H9 (cell line): ENCODE measurements at regions not wholly inside any gene's neighbourhood (a gene's known extent, or its start where the extent isn't known, plus 50 kb on each side); places are given as distances from the start of the nearest gene placed in this dataset.

Source experiments
- DNase-seq: peaks from one replicate; pipeline ENCODE4 v3.0.0-alpha.2; 2017
- H2AFZ ChIP-seq: one replicate; pipeline ENCODE4 v1.6.1; 2013; ENCODE audit warnings: mild to moderate bottlenecking, low read length, control low read depth, moderate library complexity
- H2AK5ac ChIP-seq: 2 replicates; pipeline ENCODE4 v1.6.1; 2013; ENCODE audit warnings: low read length, control low read depth, mixed read lengths; ENCODE audit not compliant: insufficient read length
- H2BK120ac ChIP-seq: one replicate; pipeline ENCODE4 v1.6.1; 2013; ENCODE audit warnings: low read depth, mild to moderate bottlenecking, low read length, control low read depth, inconsistent platforms; ENCODE audit not compliant: poor library complexity, severe bottlenecking
- H2BK12ac ChIP-seq: 2 replicates; pipeline ENCODE4 v1.6.1; 2013; ENCODE audit warnings: low read length, control low read depth, mixed read lengths, low read depth; ENCODE audit not compliant: insufficient read length
- H2BK15ac ChIP-seq: 2 replicates; pipeline ENCODE4 v1.6.1; 2013; ENCODE audit warnings: low read depth, low read length, control low read depth
- H2BK20ac ChIP-seq: one replicate; pipeline ENCODE4 v1.6.1; 2013; ENCODE audit warnings: low read depth, mild to moderate bottlenecking, low read length, control low read depth, inconsistent platforms; ENCODE audit not compliant: poor library complexity, severe bottlenecking
- H2BK5ac ChIP-seq: 2 replicates; pipeline ENCODE4 v1.6.1; 2013; ENCODE audit warnings: low read length, control low read depth, mixed read lengths; ENCODE audit not compliant: insufficient read length
- H3K14ac ChIP-seq: 2 replicates; pipeline ENCODE4 v1.6.1; 2013; ENCODE audit warnings: low read length, control low read depth; ENCODE audit not compliant: insufficient read depth
- H3K18ac ChIP-seq: 2 replicates; pipeline ENCODE4 v1.6.1; 2013; ENCODE audit warnings: low read depth, mild to moderate bottlenecking, mixed read lengths, low read length, control low read depth; ENCODE audit not compliant: insufficient read length
- H3K23ac ChIP-seq: 2 replicates; pipeline ENCODE4 v1.6.1; 2013; ENCODE audit warnings: low read length, control low read depth, mixed read lengths, low read depth; ENCODE audit not compliant: insufficient read length
- H3K23me2 ChIP-seq: 2 replicates; pipeline ENCODE4 v1.6.1; 2013; ENCODE audit warnings: low read depth, mild to moderate bottlenecking, mixed read lengths, low read length, control low read depth; ENCODE audit not compliant: insufficient read length, poor library complexity, severe bottlenecking
- H3K27ac ChIP-seq: 2 replicates; pipeline ENCODE4 v1.5.1; 2013; ENCODE audit warnings: low read length, control low read depth, mixed read lengths, low read depth; ENCODE audit not compliant: insufficient read length
- H3K27me3 ChIP-seq: 2 replicates; pipeline ENCODE4 v1.6.1; 2013; ENCODE audit warnings: low read length, control low read depth, inconsistent platforms; ENCODE audit not compliant: insufficient read depth
- H3K4ac ChIP-seq: 2 replicates; pipeline ENCODE4 v1.6.1; 2013; ENCODE audit warnings: low read depth, mild to moderate bottlenecking, control low read depth, inconsistent platforms, low read length, moderate library complexity
- H3K4me1 ChIP-seq: 2 replicates; pipeline ENCODE4 v1.6.1; 2013; ENCODE audit warnings: low read length, control low read depth, inconsistent platforms; ENCODE audit not compliant: insufficient read depth
- H3K4me2 ChIP-seq: 2 replicates; pipeline ENCODE4 v1.6.1; 2013; ENCODE audit warnings: low read length, control low read depth, mixed read lengths; ENCODE audit not compliant: insufficient read length, insufficient read depth
- H3K56ac ChIP-seq: 2 replicates; pipeline ENCODE4 v1.6.1; 2013; ENCODE audit warnings: low read depth, mild to moderate bottlenecking, mixed read lengths, low read length, control low read depth; ENCODE audit not compliant: insufficient read length
- H3K79me1 ChIP-seq: 2 replicates; pipeline ENCODE4 v1.6.1; 2013; ENCODE audit warnings: low read depth, mild to moderate bottlenecking, moderate library complexity, low read length, control low read depth, inconsistent platforms; ENCODE audit not compliant: insufficient read depth, poor library complexity, severe bottlenecking
- H3K79me2 ChIP-seq: 2 replicates; pipeline ENCODE4 v1.6.1; 2013; ENCODE audit warnings: low read length, control low read depth, inconsistent platforms; ENCODE audit not compliant: insufficient read depth
- H3K9ac ChIP-seq: 2 replicates; pipeline ENCODE4 v1.6.1; 2013; ENCODE audit warnings: low read length, control low read depth, mixed read lengths; ENCODE audit not compliant: insufficient read length; ENCODE audit errors: extremely low read depth
- H3K9me3 ChIP-seq: one replicate; pipeline ENCODE4 v1.6.1; 2013; ENCODE audit warnings: low read depth, low read length, inconsistent platforms; ENCODE audit not compliant: control insufficient read depth
- H3T11ph ChIP-seq: one replicate; pipeline ENCODE4 v1.6.1; 2013; ENCODE audit warnings: mild to moderate bottlenecking, low read length, control low read depth, inconsistent platforms
- H4K20me1 ChIP-seq: one replicate; pipeline ENCODE4 v1.6.1; 2013; ENCODE audit not compliant: control insufficient read depth, insufficient read length, insufficient read depth
- H4K5ac ChIP-seq: 2 replicates; pipeline ENCODE4 v1.6.1; 2013; ENCODE audit warnings: low read depth, mild to moderate bottlenecking, mixed read lengths, low read length, control low read depth; ENCODE audit not compliant: insufficient read length
- H4K8ac ChIP-seq: replicated peaks from 2 replicates; pipeline ENCODE4 v1.6.1; 2013; ENCODE audit warnings: low read length, control low read depth, mixed read lengths, low read depth; ENCODE audit not compliant: insufficient read length
- H4K91ac ChIP-seq: 2 replicates; pipeline ENCODE4 v1.6.1; 2013; ENCODE audit warnings: low read depth, mild to moderate bottlenecking, moderate library complexity, mixed read lengths, low read length, control low read depth; ENCODE audit not compliant: insufficient read length
- H3K27ac Mint-ChIP-seq, 3 experiments: 2 replicates in 2 of 3; 3 replicates in 1 of 3; pipeline ENCODE4 v1.8.0; 2020 to 2021; ENCODE audit warnings: mixed read lengths in 3 of 3, mild to moderate bottlenecking in 1 of 3, moderate library complexity in 1 of 3
- H3K27me3 Mint-ChIP-seq: 2 replicates; pipeline ENCODE4 v1.8.0; 2021; ENCODE audit warnings: low read depth, mild to moderate bottlenecking, moderate library complexity, mixed read lengths
- H3K36me3 Mint-ChIP-seq, 3 experiments: 2 replicates in 2 of 3; 3 replicates in 1 of 3; pipeline ENCODE4 v1.8.0; 2020 to 2021; ENCODE audit warnings: low read depth in 3 of 3, mixed read lengths in 3 of 3; ENCODE audit not compliant: insufficient read depth in 1 of 3
- H3K4me1 Mint-ChIP-seq, 2 experiments: 2 replicates each; pipeline ENCODE4 v1.8.0; 2020; ENCODE audit warnings: mixed read lengths in 2 of 2
- H3K4me3 Mint-ChIP-seq, 2 experiments: 2 replicates in 1 of 2; 3 replicates in 1 of 2; pipeline ENCODE4 v1.8.0; 2020 to 2021; ENCODE audit warnings: mild to moderate bottlenecking in 2 of 2, mixed read lengths in 2 of 2, moderate library complexity in 1 of 2
- H3K9me3 Mint-ChIP-seq, 2 experiments: 2 replicates in 1 of 2; 3 replicates in 1 of 2; pipeline ENCODE4 v1.8.0; 2020; ENCODE audit warnings: mild to moderate bottlenecking in 2 of 2, mixed read lengths in 2 of 2, moderate library complexity in 1 of 2
- CTCF ChIP-seq: fragments of 200-600 bp; sonication (generic); conservative IDR thresholded peaks from 3 replicates; pipeline ENCODE4 v1.8.0; 2021; ENCODE audit warnings: antibody characterized with exemption, mild to moderate bottlenecking
- whole genome bisulfite sequencing: extraction: QIAGEN DNeasy Blood & Tissue Kit; methylation state at CpG from one replicate; pipeline ENCODE4 v1.1.7; 2013; ENCODE audit warnings: missing lambda C conversion rate, low lambda C conversion rate, mixed read lengths; ENCODE audit not compliant: insufficient read length; ENCODE audit errors: extremely low coverage; 5-methylcytosine and 5-hydroxymethylcytosine counted together

GRCh38 chr3:70657454-70657853 lies 345.0 kb upstream of the MDFIC2 start:
- Histone ChIP-seq H2BK15ac (no peak overlapping the region), H3K18ac (no peak overlapping the region), H3K23ac (no peak overlapping the region), H2BK5ac (no peak overlapping the region), H3K9me3 (no peaks in the 10 kb centered on the region), H4K91ac (no peak overlapping the region), H3K9ac (no peak overlapping the region), H3K14ac (no peak overlapping the region), H2AK5ac (no peak overlapping the region), H3T11ph (no peak overlapping the region), H3K23me2 (no peaks in the 10 kb centered on the region), H2BK12ac (no peak overlapping the region), H3K4me1 (0 out of 2 replicates have a peak, but pooled peaks cover 3% of the 10 kb centered on the region), H3K4me2 (no peak overlapping the region), H4K5ac (no peak overlapping the region), H3K79me1 (no peaks in the 10 kb centered on the region), H4K8ac (no peak overlapping the region), H3K79me2 (no peaks in the 10 kb centered on the region), H4K20me1 (no peaks in the 10 kb centered on the region), H3K27ac (no peak overlapping the region), H2BK20ac (no peak overlapping the region), H2BK120ac (no peak overlapping the region), H2AFZ (no peak overlapping the region), H3K56ac (no peak overlapping the region), H3K4ac (no peak overlapping the region), H3K27me3 (no peaks in the 10 kb centered on the region)
- peaks cover 3 to 6% of the 10 kb centered on the region in 2 experiments; a peak in 1 of 4 replicates for H3K4me1 Mint-ChIP-seq
- peaks cover 0 to 3% (median 0%) of the 10 kb centered on the region in 3 experiments; a peak in 3 of 7 replicates for H3K36me3 Mint-ChIP-seq
- WGBS, result no CpG with 5 or more reads among the region's 2 CpGs
- H3K4me3 Mint-ChIP-seq, result no peak overlapping the region
- DNase-seq, result no peak
- peaks cover 7 to 8% of the 10 kb centered on the region in 2 experiments; a peak in 3 of 5 replicates for H3K9me3 Mint-ChIP-seq
- H3K27ac Mint-ChIP-seq, result no peak overlapping the region
- no peak for TF ChIP-seq CTCF
- H3K27me3 Mint-ChIP-seq, result peaks cover 6% of the 10 kb centered on the region
